ENCODE measurements at regions not wholly inside any gene's neighbourhood (a gene's known extent, or its start where the extent isn't known, plus 50 kb on each side); places are given as distances from the start of the nearest gene placed in this dataset.

- no peak overlapping the region for H3K4me3 ChIP-seq (replicated peaks; ENCODE audit: low read depth, low read length)
- DNase-seq (ENCODE audit: low read depth) = no peak
- no peak for TF ChIP-seq CTCF (IDR thresholded peaks at IDR 0.05; ENCODE audit: low read length, missing control alignments)
Observed at GRCh38 chr16:79437764-79438751, 162.5 kb downstream of the MAF start.

- DNase-seq (ENCODE audit: low read depth) = no peak
- no peak overlapping the region for H3K4me3 ChIP-seq (replicated peaks; ENCODE audit: low read depth, low read length)
- no peak for TF ChIP-seq CTCF (IDR thresholded peaks at IDR 0.05; ENCODE audit: low read length, missing control alignments)
Observed at GRCh38 chr16:79436885-79437284, 163.7 kb downstream of the MAF start.

GRCh38 chr16:79434771-79435170 lies 165.8 kb downstream of the MAF start:
- no peak for TF ChIP-seq CTCF (IDR thresholded peaks at IDR 0.05; ENCODE audit: low read length, missing control alignments)
- no peak for DNase-seq (ENCODE audit: low read depth)

DNA sequence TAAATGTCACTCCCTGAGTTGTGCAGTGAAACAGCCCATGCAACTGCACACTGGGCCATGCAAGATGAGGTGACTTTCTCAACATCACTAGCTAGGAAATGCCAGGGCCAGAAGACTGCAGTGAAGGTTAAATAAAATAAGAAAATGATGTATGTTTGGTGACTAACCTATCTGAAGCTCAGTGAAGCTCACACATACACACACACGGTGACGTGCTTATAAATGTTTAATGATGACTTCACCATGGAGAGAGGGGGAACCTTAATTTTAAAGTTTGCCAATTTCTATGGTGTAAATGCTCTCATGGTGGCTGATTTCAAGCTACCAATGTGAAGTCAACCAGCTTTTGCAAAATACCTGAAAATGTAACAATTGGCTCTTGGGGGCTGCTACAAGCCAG lies 166.4 kb downstream of the MAF start:
- DNase-seq (ENCODE audit: low read depth) = no peak
- no peak for TF ChIP-seq CTCF (IDR thresholded peaks at IDR 0.05; ENCODE audit: low read length, missing control alignments)
- H3K4me3 ChIP-seq (replicated peaks; ENCODE audit: low read depth, low read length) = no peak overlapping the region

More at GRCh38 chr16:79434771-79435170, 165.8 kb downstream of the MAF start:
- H3K4me3 ChIP-seq (replicated peaks; ENCODE audit: low read depth, low read length) = no peak overlapping the region

DNA sequence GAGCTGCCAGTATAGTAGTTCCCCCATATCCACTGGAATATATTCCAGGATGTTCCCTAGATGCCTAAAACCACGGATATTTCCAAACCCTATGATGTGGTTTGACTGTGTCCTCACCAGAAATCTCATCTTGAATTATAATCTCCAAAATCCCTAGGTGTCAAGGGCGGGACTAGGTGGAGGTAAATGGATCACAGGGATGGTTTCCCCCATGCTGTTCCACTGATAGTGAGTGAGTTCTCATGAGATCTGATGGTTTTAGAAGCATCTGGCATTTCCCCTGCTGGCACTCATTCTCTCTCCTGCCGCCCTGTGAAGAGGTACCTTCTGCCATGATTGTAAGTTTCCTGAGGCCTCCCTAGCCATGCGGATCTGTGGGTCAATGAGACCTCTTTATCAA lies 168.6 kb downstream of the MAF start:
- DNase-seq (ENCODE audit: low read depth) = no peak
- no peak overlapping the region for H3K4me3 ChIP-seq (replicated peaks; ENCODE audit: low read depth, low read length)
- no peak for TF ChIP-seq CTCF (IDR thresholded peaks at IDR 0.05; ENCODE audit: low read length, missing control alignments)

DNA sequence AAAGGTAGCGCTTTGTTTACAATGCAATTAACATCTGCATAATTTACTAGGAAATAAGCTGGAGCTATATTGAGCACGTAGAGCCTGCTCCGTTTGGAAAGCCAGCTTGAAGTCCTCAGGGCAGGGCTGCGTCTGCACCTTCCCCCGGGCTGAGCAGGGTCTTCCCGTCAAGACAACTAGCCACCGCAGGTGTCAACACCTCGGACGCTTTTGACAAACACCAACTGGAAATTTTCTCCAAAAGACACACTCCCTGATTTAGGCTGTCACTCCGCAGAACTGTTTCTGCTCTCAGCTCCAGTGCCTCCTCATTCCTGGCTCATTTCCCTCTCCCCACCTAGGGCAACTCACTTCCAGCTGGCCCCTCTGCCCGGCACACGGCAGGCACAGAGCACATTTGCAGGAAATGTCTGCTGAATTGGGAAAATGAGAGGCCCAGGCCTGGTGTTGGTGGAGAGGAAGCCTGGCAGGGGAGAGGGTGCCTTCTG lies 170.3 kb downstream of the MAF start:
- no peak overlapping the region for H3K4me3 ChIP-seq (replicated peaks; ENCODE audit: low read depth, low read length)
- TF ChIP-seq CTCF (IDR thresholded peaks at IDR 0.05; ENCODE audit: low read length, missing control alignments) = no peak
- no peak for DNase-seq (ENCODE audit: low read depth)

Measured in fibroblast of pulmonary artery (primary cell).